ENCODE measurements at regions not wholly inside any gene's neighbourhood (a gene's known extent, or its start where the extent isn't known, plus 50 kb on each side); places are given as distances from the start of the nearest gene placed in this dataset.

DNA sequence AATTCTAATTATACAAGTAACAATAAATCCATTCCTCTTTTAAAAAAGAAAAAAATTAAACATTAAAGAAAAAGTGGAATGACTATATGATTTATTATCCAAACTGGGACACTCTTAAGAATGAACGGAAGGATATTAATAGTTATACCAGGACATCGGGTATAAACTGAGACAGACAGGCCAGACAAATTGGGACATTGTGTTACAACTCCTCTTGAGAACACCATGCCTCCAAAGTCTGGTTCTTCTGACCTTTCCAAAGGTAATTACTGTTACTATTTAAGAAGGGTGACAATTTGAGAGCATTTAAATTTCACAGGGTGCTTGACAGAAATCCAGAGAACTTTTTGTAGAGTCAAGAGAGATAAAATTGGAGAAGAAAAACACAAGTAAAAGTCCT lies 132.1 kb upstream of the MARCHF11 start:
- Histone ChIP-seq H3K4me2 (ENCODE audit: insufficient read depth, low read length) (no peak overlapping the region), H3K4me3 (ENCODE audit: insufficient read depth, low read length) (no peak overlapping the region), H3K27me3 (ENCODE audit: insufficient read depth, low read length) (no peaks in the 10 kb centered on the region), H3K9me3 (ENCODE audit: low read depth, low read length) (no peaks in the 10 kb centered on the region), H3K27ac (ENCODE audit: low read depth, low read length) (no peak overlapping the region), H3K79me2 (ENCODE audit: insufficient read depth, low read length) (no peaks in the 10 kb centered on the region), H4K20me1 (ENCODE audit: insufficient read depth, low read length) (no peaks in the 10 kb centered on the region), H3K36me3 (ENCODE audit: insufficient read depth, low read length) (no peaks in the 10 kb centered on the region), H3K4me1 (ENCODE audit: insufficient read depth, low read length) (no peaks in the 10 kb centered on the region), H2AFZ (ENCODE audit: low read length) (no peak overlapping the region)
- TF ChIP-seq, protein P1, sequence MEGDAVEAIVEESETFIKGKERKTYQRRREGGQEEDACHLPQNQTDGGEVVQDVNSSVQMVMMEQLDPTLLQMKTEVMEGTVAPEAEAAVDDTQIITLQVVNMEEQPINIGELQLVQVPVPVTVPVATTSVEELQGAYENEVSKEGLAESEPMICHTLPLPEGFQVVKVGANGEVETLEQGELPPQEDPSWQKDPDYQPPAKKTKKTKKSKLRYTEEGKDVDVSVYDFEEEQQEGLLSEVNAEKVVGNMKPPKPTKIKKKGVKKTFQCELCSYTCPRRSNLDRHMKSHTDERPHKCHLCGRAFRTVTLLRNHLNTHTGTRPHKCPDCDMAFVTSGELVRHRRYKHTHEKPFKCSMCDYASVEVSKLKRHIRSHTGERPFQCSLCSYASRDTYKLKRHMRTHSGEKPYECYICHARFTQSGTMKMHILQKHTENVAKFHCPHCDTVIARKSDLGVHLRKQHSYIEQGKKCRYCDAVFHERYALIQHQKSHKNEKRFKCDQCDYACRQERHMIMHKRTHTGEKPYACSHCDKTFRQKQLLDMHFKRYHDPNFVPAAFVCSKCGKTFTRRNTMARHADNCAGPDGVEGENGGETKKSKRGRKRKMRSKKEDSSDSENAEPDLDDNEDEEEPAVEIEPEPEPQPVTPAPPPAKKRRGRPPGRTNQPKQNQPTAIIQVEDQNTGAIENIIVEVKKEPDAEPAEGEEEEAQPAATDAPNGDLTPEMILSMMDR (IDR thresholded peaks at IDR 0.05; ENCODE audit: extremely low read depth, low read depth, low read length): no peak
- no peak for DNase-seq (ENCODE audit: insufficient read length, low spot score, missing footprints)

DNA sequence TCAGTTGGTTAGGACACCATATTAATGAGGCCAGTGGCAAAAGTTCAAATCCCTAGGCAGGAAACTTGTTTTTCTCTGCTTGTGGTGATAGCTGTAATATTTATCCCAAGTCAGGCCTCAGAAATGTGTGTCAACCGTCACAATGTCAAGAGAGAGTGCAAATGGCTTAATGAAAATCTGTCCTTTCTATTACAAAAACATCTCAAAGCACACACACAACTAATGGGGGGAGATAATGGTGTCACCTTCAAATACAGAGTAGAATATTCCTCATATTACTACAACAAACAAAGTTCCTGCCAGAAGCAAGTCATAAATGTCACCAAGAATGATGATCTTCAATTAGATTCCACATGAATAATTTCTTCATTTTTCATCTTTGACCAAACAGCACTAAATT lies 127.2 kb upstream of the MARCHF11 start:
- Histone ChIP-seq H2AFZ (ENCODE audit: low read length) (no peak overlapping the region), H3K9me3 (ENCODE audit: low read depth, low read length) (no peaks in the 10 kb centered on the region), H3K4me3 (ENCODE audit: insufficient read depth, low read length) (no peak overlapping the region), H3K4me1 (ENCODE audit: insufficient read depth, low read length) (no peaks in the 10 kb centered on the region), H3K36me3 (ENCODE audit: insufficient read depth, low read length) (no peaks in the 10 kb centered on the region), H3K27me3 (ENCODE audit: insufficient read depth, low read length) (no peaks in the 10 kb centered on the region), H3K79me2 (ENCODE audit: insufficient read depth, low read length) (no peaks in the 10 kb centered on the region), H4K20me1 (ENCODE audit: insufficient read depth, low read length) (no peaks in the 10 kb centered on the region), H3K4me2 (ENCODE audit: insufficient read depth, low read length) (no peak overlapping the region), H3K27ac (ENCODE audit: low read depth, low read length) (no peak overlapping the region)
- TF ChIP-seq, protein P1 (IDR thresholded peaks at IDR 0.05; ENCODE audit: extremely low read depth, low read depth, low read length): no peak
- no peak for DNase-seq (ENCODE audit: insufficient read length, low spot score, missing footprints)

DNA sequence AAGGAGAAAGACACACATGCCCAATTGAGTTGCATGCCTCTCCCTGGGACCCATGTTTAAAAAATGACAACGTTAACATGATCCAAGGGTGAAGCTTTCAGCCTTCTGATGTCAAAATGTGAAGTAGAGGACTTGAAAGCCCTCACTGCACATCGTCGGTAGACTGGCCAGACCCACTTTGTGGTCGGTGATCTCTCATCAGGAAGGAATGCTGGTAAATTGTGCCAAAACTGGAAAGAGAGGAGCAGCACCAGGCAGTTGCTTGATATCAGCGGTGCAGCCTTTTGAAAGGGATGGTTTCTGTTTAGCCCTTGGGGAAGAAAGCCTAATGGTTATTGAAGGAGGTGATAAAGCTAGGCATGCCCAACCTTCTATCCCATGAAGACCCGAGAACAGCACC lies 125.3 kb upstream of the MARCHF11 start:
- Histone ChIP-seq H2AFZ (ENCODE audit: low read length) (no peak overlapping the region), H4K20me1 (ENCODE audit: insufficient read depth, low read length) (no peaks in the 10 kb centered on the region), H3K4me1 (ENCODE audit: insufficient read depth, low read length) (no peaks in the 10 kb centered on the region), H3K27me3 (ENCODE audit: insufficient read depth, low read length) (no peaks in the 10 kb centered on the region), H3K79me2 (ENCODE audit: insufficient read depth, low read length) (no peaks in the 10 kb centered on the region), H3K4me2 (ENCODE audit: insufficient read depth, low read length) (no peak overlapping the region), H3K36me3 (ENCODE audit: insufficient read depth, low read length) (no peaks in the 10 kb centered on the region), H3K27ac (ENCODE audit: low read depth, low read length) (no peak overlapping the region), H3K4me3 (ENCODE audit: insufficient read depth, low read length) (no peak overlapping the region), H3K9me3 (ENCODE audit: low read depth, low read length) (no peaks in the 10 kb centered on the region)
- peak; percentile 19 for DNase-seq (ENCODE audit: insufficient read length, low spot score, missing footprints)
- TF ChIP-seq, protein P1 (IDR thresholded peaks at IDR 0.05; ENCODE audit: extremely low read depth, low read depth, low read length): no peak

DNA sequence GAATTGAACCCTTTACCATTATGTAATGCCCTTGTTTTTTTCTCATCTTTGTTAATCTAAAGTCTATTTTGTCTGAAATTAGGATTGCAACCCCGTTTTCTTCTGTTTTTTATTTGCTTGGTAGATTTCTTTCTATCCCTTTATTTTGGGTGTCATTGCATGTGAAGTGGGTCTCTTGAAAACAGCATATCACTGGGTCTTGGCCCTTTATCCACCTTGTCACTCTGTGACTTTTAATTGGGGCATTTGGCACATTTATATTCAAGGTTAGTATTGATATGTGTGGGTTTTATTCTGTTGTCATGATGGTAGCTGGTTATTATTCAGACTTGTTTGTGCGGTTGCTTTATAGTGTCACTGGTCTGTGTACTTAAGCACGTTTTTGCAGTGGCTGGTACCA lies 117.4 kb upstream of the MARCHF11 start:
- TF ChIP-seq, protein P1 (IDR thresholded peaks at IDR 0.05; ENCODE audit: extremely low read depth, low read depth, low read length): no peak
- DNase-seq (ENCODE audit: insufficient read length, low spot score, missing footprints): no peak

More for the DNA sequence above, 117.4 kb upstream of the MARCHF11 start:
- no peak overlapping the region for H2AFZ ChIP-seq (ENCODE audit: low read length)
- no peaks in the 10 kb centered on the region for H3K4me1 ChIP-seq (ENCODE audit: insufficient read depth, low read length)
- no peaks in the 10 kb centered on the region for H3K36me3 ChIP-seq (ENCODE audit: insufficient read depth, low read length)
- no peak overlapping the region for H3K4me3 ChIP-seq (ENCODE audit: insufficient read depth, low read length)
- peaks cover 4% of the 10 kb centered on the region for H3K9me3 ChIP-seq (ENCODE audit: low read depth, low read length)
- no peak overlapping the region for H3K4me2 ChIP-seq (ENCODE audit: insufficient read depth, low read length)
- H3K79me2 ChIP-seq (ENCODE audit: insufficient read depth, low read length): no peaks in the 10 kb centered on the region
- no peaks in the 10 kb centered on the region for H4K20me1 ChIP-seq (ENCODE audit: insufficient read depth, low read length)
- H3K27me3 ChIP-seq (ENCODE audit: insufficient read depth, low read length): no peaks in the 10 kb centered on the region
- H3K27ac ChIP-seq (ENCODE audit: low read depth, low read length): no peak overlapping the region
